KMS-11 (cell line): ENCODE measurements at regions not wholly inside any gene's neighbourhood (a gene's known extent, or its start where the extent isn't known, plus 50 kb on each side); places are given as distances from the start of the nearest gene placed in this dataset.

Experiments used
- H2AFZ ChIP-seq: fragments of 200-600 bp; sonication (generic); 2 replicates; pipeline ENCODE4 v1.6.1; 2016; ENCODE audit warnings: antibody characterized with exemption, mixed run types, low read depth
- H3K27ac ChIP-seq: fragments of 200-600 bp; sonication (generic); 2 replicates; pipeline ENCODE4 v1.6.1; 2016; ENCODE audit warnings: mild to moderate bottlenecking, mixed run types
- H3K27me3 ChIP-seq: fragments of 200-600 bp; sonication (generic); 2 replicates; pipeline ENCODE4 v1.6.1; 2017; ENCODE audit warnings: mild to moderate bottlenecking, low read depth, mixed run types, moderate library complexity; ENCODE audit not compliant: insufficient read depth
- H3K36me3 ChIP-seq: fragments of 200-600 bp; sonication (generic); 2 replicates; pipeline ENCODE4 v1.6.1; 2017; ENCODE audit warnings: mild to moderate bottlenecking, mixed run types; ENCODE audit not compliant: insufficient read depth
- H3K4me1 ChIP-seq: fragments of 200-600 bp; sonication (generic); 2 replicates; pipeline ENCODE4 v1.6.1; 2016; ENCODE audit warnings: mild to moderate bottlenecking, low read depth, mixed run types; ENCODE audit not compliant: poor library complexity, severe bottlenecking
- H3K4me2 ChIP-seq: fragments of 200-600 bp; sonication (generic); 2 replicates; pipeline ENCODE4 v1.7.0; 2016; ENCODE audit warnings: mild to moderate bottlenecking, mixed run types
- H3K4me3 ChIP-seq: fragments of 200-600 bp; sonication (generic); IDR thresholded peaks from 2 replicates; pipeline ENCODE4 v1.6.1; 2017; ENCODE audit warnings: low read depth, low read length, mixed read lengths; ENCODE audit not compliant: insufficient read depth
- H3K79me2 ChIP-seq: fragments of 200-600 bp; sonication (generic); 2 replicates; pipeline ENCODE4 v1.6.1; 2016; ENCODE audit warnings: low read depth, mixed run types; ENCODE audit not compliant: insufficient read depth
- H3K9ac ChIP-seq: fragments of 200-600 bp; sonication (generic); 2 replicates; pipeline ENCODE4 v1.6.1; 2016; ENCODE audit warnings: mild to moderate bottlenecking, mixed run types
- H4K20me1 ChIP-seq: fragments of 200-600 bp; sonication (generic); 2 replicates; pipeline ENCODE4 v1.6.1; 2016; ENCODE audit warnings: mild to moderate bottlenecking, mixed run types; ENCODE audit not compliant: insufficient read depth
- TF ChIP-seq, protein P1 (sequence below): fragments of 200-600 bp; sonication (generic); conservative IDR thresholded peaks from 2 replicates; pipeline ENCODE4 v1.6.1; 2017; ENCODE audit warnings: low read depth, mild to moderate bottlenecking, antibody characterized with exemption, low read length, moderate library complexity, mixed read lengths

DNA sequence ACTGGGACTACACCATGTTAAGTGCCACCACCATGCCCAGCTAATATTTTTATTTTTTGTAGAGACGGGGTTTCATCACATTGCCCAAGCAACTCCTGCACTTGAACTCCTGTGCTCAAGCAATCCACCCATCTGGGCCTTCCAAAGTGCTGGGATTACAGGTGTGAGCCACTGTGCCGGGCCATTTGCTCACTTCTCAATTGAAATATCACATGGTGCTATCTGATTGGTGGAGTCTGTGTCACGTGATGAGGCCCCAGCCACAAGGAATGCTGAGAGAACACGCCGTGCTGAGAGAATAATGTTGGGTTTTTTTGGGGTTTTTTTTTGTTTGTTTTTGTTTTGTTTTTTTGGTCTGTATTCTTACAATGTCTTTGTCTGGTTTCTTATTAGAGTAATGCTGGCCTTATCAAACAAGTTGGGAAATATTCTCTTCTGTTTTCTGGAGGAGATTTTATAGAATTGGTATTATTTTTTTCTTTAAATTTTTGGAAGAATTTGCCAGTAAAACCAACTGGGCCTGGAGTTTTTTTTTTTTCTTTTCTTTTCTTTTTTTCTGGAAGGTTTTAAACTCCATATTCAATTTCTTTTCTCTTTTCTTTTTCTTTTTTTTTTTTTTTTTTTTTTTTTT, 183.2 kb upstream of the KCNG1 start:
- Histone ChIP-seq H2AFZ (no peak overlapping the region), H3K27me3 (no peaks in the 10 kb centered on the region), H3K79me2 (no peaks in the 10 kb centered on the region), H3K9ac (no peak overlapping the region), H3K4me1 (no peaks in the 10 kb centered on the region), H3K4me3 (no peak overlapping the region), H3K27ac (no peak overlapping the region), H3K36me3 (no peaks in the 10 kb centered on the region), H4K20me1 (no peaks in the 10 kb centered on the region), H3K4me2 (no peak overlapping the region)
- TF ChIP-seq, protein P1, sequence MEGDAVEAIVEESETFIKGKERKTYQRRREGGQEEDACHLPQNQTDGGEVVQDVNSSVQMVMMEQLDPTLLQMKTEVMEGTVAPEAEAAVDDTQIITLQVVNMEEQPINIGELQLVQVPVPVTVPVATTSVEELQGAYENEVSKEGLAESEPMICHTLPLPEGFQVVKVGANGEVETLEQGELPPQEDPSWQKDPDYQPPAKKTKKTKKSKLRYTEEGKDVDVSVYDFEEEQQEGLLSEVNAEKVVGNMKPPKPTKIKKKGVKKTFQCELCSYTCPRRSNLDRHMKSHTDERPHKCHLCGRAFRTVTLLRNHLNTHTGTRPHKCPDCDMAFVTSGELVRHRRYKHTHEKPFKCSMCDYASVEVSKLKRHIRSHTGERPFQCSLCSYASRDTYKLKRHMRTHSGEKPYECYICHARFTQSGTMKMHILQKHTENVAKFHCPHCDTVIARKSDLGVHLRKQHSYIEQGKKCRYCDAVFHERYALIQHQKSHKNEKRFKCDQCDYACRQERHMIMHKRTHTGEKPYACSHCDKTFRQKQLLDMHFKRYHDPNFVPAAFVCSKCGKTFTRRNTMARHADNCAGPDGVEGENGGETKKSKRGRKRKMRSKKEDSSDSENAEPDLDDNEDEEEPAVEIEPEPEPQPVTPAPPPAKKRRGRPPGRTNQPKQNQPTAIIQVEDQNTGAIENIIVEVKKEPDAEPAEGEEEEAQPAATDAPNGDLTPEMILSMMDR, result no peak

DNA sequence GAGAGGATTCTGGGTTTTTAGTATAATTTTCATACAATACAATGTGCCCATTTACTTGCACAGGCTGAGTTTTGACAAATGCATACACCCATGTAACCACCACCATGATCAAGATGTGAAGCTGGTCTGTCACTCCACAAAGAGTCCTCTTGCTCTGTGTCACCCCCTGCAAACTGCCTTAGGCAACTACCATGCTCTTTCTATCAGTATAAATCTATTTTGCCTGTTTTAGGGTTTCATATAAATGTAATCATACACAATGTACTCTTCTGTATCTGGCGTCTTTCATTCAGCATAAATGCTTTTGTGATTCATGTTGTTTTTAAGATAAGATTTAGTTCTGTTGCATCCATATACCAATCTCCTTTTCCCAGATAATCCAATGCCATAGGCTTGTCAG, 181.9 kb upstream of the KCNG1 start:
- no peaks in the 10 kb centered on the region for H3K79me2 ChIP-seq
- H3K27ac ChIP-seq, result no peak overlapping the region
- no peak overlapping the region for H3K9ac ChIP-seq
- no peaks in the 10 kb centered on the region for H4K20me1 ChIP-seq
- TF ChIP-seq, protein P1, result no peak
- H3K27me3 ChIP-seq, result no peaks in the 10 kb centered on the region
- no peaks in the 10 kb centered on the region for H3K36me3 ChIP-seq
- H3K4me3 ChIP-seq, result no peak overlapping the region
- no peak overlapping the region for H3K4me2 ChIP-seq
- H2AFZ ChIP-seq, result no peak overlapping the region
- H3K4me1 ChIP-seq, result no peaks in the 10 kb centered on the region

- no peaks in the 10 kb centered on the region for H3K79me2 ChIP-seq
- H3K4me1 ChIP-seq, result no peaks in the 10 kb centered on the region
- no peaks in the 10 kb centered on the region for H4K20me1 ChIP-seq
- TF ChIP-seq, protein P1, result no peak
- H3K4me2 ChIP-seq, result no peak overlapping the region
- H3K36me3 ChIP-seq, result no peaks in the 10 kb centered on the region
- H3K4me3 ChIP-seq, result no peak overlapping the region
- no peaks in the 10 kb centered on the region for H3K27me3 ChIP-seq
- no peak overlapping the region for H2AFZ ChIP-seq
- no peak overlapping the region for H3K27ac ChIP-seq
- H3K9ac ChIP-seq, result no peak overlapping the region
Measured at GRCh38 chr20:51204051-51204715, 181.3 kb upstream of the KCNG1 start.

DNA sequence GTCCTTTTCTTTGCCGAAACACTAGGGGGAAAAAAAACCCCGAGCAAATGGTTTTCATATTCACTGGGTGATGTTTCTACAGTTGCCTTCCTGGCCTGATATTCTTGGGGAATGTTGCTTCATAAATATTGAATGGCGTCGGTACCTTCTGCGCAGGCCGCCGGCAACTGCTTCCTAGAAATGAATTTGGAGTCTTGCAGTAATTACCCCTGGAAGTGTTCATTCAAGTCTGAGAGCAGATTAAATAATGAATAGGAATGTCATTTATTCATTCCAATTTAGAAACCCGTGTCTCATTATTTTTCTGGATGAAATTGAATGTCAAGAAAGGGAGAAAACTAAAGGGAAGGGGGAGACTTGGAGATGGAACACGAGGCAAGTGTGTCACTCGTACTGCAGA, 179.4 kb upstream of the KCNG1 start:
- no peaks in the 10 kb centered on the region for H3K4me1 ChIP-seq
- no peaks in the 10 kb centered on the region for H4K20me1 ChIP-seq
- H2AFZ ChIP-seq, result no peak overlapping the region
- H3K4me3 ChIP-seq, result no peak overlapping the region
- H3K79me2 ChIP-seq, result no peaks in the 10 kb centered on the region
- TF ChIP-seq, protein P1, result no peak
- H3K36me3 ChIP-seq, result no peaks in the 10 kb centered on the region
- no peak overlapping the region for H3K4me2 ChIP-seq
- H3K9ac ChIP-seq, result no peak overlapping the region
- H3K27ac ChIP-seq, result no peak overlapping the region
- no peaks in the 10 kb centered on the region for H3K27me3 ChIP-seq
